Skin of body (tissue), 1 donor: ENCODE measurements at regions not wholly inside any gene's neighbourhood (a gene's known extent, or its start where the extent isn't known, plus 50 kb on each side); places are given as distances from the start of the nearest gene placed in this dataset.

ENCODE experiments used
- DNase-seq: peaks from one replicate; lab custom pipeline; 2025; lab: John Stamatoyannopoulos, UW

- no peak for DNase-seq
These were observed 200.0 kb downstream of the MANEA start for GRCh38 chr6:95777338-95777737.

- no peak for DNase-seq
These were observed 202.7 kb downstream of the MANEA start for GRCh38 chr6:95780037-95780436.

GRCh38 chr6:95784019-95784418, 206.7 kb downstream of the MANEA start:
- no peak for DNase-seq

- no peak for DNase-seq
These were observed 207.5 kb downstream of the MANEA start for GRCh38 chr6:95784869-95785268.

- DNase-seq = no peak
These were observed 208.4 kb downstream of the MANEA start for GRCh38 chr6:95785785-95786184.

GRCh38 chr6:95786802-95787201, 209.5 kb downstream of the MANEA start:
- no peak for DNase-seq

GRCh38 chr6:95790787-95791186, 213.5 kb downstream of the MANEA start:
- DNase-seq = no peak

GRCh38 chr6:95794749-95795148, 217.4 kb downstream of the MANEA start:
- DNase-seq = no peak

GRCh38 chr6:95795927-95796326, 218.6 kb downstream of the MANEA start:
- DNase-seq = no peak

- DNase-seq = no peak
These were observed 218.7 kb upstream of the FUT9 start for GRCh38 chr6:95797054-95797453.

- no peak for DNase-seq
These were observed 212.8 kb upstream of the FUT9 start for GRCh38 chr6:95802978-95803377.

- DNase-seq = no peak
These were observed 211.9 kb upstream of the FUT9 start for GRCh38 chr6:95803889-95804288.

- no peak for DNase-seq
These were observed 210.8 kb upstream of the FUT9 start for GRCh38 chr6:95804847-95805541.

- no peak for DNase-seq
These were observed 210.1 kb upstream of the FUT9 start for GRCh38 chr6:95805699-95806098.

GRCh38 chr6:95815389-95816056, 200.3 kb upstream of the FUT9 start:
- DNase-seq = no peak

GRCh38 chr6:95819461-95819860, 196.3 kb upstream of the FUT9 start:
- DNase-seq = no peak

GRCh38 chr6:95819939-95820338, 195.8 kb upstream of the FUT9 start:
- DNase-seq = no peak

GRCh38 chr6:95830859-95831557, 184.8 kb upstream of the FUT9 start:
- DNase-seq = no peak

GRCh38 chr6:95837890-95838289, 177.9 kb upstream of the FUT9 start:
- no peak for DNase-seq

- no peak for DNase-seq
These were observed 174.2 kb upstream of the FUT9 start for GRCh38 chr6:95841560-95841959.

- no peak for DNase-seq
These were observed 169.1 kb upstream of the FUT9 start for GRCh38 chr6:95846652-95847051.

- DNase-seq = no peak
These were observed 168.7 kb upstream of the FUT9 start for GRCh38 chr6:95847061-95847460.

- no peak for DNase-seq
These were observed 167.1 kb upstream of the FUT9 start for GRCh38 chr6:95848717-95849116.
